HG02885 (cell line): ENCODE measurements at regions not wholly inside any gene's neighbourhood (a gene's known extent, or its start where the extent isn't known, plus 50 kb on each side); places are given as distances from the start of the nearest gene placed in this dataset.

Source experiments
- ATAC-seq: cut with Tn5 transposase; IDR thresholded peaks from one replicate; pipeline ENCODE4 v1.9.1; 2021; ENCODE audit warnings: mild to moderate bottlenecking; ENCODE audit not compliant: unreplicated experiment, poor library complexity

DNA sequence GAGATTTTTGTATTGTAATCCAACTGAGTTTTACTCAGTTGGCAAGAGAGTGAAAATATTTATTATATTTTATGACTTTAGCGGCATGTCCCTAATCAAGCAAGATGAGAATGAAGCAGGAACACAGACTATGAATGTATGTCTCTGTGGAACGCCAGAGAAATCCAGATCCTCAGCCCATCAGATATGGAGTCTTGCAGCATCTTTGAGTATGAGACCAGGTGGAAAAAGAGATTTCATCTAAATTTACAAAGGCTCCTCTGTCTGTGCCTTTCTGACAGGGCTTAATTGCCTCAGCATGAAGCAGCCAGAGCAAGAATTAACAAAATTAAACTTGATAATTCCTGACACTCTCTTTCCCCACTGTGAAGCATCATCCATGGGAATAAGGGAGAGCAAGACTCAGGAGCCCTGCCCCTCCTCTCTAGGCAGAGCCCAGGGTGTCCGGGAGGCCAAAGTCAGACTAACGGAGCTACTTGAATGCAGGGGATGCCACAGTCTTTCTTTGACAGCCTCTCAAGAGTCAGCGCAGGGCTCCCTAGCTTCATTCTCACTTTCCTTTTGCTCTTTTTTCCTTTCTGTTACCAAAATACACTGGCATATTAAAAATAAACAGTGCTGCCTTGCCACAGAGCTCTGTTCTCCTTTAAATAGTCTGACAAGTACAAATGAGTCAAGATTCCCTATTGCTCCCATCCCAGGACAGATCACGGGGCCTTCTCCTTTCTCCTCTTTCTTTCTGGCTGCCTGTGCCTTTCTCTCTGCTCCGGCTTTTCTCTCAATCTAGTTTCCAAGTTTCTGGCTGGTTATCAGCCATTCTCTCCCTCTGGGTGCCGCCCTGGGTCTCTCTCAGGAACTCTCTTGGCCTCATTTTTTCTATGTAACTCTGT is 132.2 kb upstream of the INHBA start:
- no peak for ATAC-seq

DNA sequence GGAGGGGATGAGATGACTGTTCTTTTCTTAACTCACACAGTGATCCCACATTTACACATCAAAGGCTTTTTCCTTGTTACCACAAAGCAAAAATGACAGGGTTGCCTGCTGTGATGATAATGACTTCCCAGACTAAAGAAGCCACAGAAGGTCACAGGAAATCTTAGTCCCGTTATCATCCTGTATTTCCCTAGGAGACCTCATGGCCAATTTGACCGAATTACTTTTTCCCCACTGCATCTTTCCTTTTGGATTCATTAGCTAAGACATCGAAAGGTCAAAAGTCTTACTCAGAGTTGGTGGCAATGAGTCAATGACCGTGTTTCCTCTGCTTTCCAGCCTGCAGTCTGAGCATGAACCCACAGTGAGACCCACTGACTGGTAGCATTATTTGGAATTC is 130.1 kb upstream of the INHBA start:
- no peak for ATAC-seq

DNA sequence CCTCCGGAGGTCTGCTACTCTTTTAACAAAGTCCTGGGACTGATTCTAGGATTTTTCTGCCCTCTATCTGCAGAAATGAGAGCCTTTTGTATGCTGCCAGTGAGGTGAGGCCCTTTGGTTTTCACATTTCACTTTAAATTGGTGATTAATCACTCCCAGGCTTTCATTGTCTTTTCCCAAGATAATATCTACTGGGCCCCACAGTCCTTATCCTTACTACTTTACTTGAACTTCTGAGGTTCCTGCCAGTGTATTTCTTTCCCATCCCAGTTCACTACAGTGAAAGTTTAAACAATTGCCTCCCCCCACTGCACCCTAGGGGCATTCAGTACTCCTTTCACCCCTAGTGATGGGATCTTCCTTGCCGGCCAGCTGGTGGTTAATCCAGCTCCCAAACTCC is 127.4 kb upstream of the INHBA start:
- no peak for ATAC-seq

GRCh38 chr7:41828911-41829310 is 126.0 kb upstream of the INHBA start:
- ATAC-seq = no peak

- ATAC-seq = no peak
Measured at GRCh38 chr7:41826641-41827040, 123.8 kb upstream of the INHBA start.

- ATAC-seq = no peak
Measured at GRCh38 chr7:41825927-41826480, 123.1 kb upstream of the INHBA start.

GRCh38 chr7:41824284-41824683 is 121.4 kb upstream of the INHBA start:
- ATAC-seq = no peak

DNA sequence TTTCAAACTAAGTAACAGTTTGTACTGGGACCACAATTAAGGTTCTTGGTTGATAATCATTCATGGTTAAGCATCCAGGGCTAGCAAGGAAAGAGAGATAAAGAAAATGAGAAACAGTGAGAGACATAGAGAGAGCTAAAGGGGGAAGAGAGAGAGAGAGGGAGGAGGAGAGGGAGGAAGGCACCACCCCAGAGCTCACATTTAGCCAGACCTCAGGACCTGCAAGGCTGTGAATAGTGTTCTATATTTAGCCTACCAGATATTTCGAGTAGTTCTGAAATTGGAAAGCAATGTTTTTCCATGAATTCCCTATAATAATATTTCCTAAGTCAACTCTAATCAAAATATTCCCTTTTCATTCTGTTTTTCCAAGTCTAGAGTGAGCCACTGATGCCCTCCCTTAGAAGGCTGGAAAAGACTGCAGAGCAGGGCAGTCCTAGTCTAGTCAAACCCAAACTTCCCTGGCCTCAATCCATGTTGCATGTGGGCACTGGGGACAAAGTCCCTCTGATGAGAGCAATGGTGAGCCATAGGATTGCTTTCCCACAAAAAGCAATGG is 119.4 kb upstream of the INHBA start:
- no peak for ATAC-seq

DNA sequence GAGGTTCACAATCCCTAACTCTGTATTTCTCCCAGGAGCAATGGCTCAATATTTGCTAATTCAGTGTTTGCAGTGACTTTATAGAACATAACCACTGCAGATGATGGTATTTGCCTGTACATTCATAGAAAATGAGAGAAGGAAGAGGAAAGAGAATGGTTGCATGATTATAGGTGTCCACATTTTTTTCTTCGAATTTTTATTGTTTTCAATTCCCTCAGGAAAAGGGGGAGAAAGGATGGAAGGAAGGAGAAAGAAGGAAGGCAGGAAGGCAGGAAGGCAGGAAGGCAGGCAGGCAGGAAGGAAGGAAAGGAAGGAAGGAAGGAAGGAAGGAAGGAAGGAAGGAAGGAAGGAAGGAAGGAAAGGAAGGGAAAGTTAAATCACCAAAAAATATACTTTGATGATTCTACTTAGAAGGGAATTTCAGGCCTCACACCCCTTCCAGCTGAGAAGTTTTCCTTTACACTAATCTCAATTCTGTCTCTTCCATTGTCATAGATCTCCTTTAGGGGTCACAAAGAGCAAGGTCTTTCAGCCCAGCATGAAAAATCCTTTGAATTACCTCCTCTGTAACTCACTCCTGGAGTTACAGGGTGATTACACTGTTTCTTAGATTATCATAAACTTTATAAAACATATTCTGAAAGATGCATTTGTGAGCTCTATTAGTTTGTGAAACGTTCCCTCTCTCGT is 118.8 kb upstream of the INHBA start:
- ATAC-seq = no peak

GRCh38 chr7:41820111-41820671 is 117.3 kb upstream of the INHBA start:
- no peak for ATAC-seq

- no peak for ATAC-seq
Measured at GRCh38 chr7:41819645-41820044, 116.8 kb upstream of the INHBA start.

- ATAC-seq = no peak
Measured at GRCh38 chr7:41818765-41819398, 116.0 kb upstream of the INHBA start.

DNA sequence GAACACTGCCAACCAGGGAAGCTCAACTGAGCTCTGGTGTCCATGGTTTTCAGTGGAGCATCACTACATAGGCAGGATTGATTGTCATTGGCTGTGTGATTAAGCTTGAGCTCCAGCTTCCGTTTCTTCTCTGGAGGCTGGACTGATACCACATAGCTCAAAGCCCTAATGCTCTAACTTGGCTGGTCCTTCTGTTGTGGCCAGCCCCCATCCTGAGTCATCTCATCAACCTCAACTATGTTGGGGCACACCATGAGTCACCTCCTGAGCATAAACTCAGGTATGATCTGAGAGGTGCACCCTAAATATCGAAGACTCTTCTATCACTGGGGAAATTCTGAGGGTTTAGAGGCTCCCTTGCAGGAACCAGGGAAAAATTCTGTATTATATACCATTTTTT is 114.5 kb upstream of the INHBA start:
- ATAC-seq = peak; percentile 83

DNA sequence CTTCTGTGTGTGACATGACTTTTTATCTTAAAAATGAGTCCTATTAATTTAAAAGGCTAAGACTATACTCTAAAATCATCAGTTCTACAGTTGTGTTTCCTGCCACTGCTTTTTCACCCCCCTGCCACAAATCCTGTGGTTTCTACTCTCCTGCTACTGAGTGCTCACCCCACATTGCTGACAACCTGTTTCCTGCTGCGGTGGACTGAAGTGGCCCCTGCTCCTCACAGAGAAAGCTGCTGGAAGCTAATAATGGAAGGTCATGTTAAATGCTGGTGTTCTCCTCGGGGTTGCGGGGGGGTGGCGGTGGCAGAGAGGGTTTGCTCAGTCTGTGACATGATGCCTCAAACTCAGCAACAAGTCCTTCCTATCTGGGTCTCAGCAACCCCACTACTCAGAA is 113.2 kb upstream of the INHBA start:
- peak; percentile 61 for ATAC-seq

DNA sequence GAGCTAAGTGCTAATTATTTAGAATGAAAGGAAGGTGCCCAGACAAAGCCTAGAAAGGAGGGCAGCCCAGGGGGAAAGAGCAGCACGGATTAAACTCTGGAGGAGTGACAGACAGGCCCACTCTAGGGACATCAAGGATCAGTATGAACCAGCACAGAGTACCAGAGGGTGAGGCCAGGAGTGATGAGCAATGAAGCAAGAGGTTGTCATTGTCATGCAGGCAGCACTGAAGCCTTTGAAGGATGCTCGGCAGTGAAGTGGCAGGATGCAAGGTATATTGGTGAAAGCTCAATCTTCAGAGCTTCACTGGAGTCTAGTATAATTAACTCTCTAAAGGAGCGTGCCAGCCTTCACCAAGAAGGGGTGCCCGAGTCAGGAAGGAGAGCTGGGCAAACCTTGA is 112.0 kb upstream of the INHBA start:
- ATAC-seq = no peak

DNA sequence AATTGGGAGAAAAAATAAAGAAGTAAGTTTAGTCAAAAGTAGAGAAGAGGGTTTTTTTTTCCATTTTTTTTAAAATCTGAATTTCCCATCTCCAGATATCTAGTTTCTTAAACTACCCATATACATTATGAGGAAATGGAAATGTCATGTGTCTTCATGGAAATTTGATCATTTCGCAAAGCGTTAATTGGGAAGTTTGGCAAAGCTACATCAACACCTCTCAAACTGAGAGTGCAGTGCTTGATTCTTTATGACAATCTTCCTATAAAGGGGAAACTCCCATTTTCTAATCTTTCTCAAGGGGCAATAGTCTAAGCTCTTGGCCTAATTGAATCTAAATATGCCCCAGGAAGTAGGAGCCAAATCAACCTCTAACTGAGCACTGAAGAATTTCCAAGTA is 110.4 kb upstream of the INHBA start:
- ATAC-seq = no peak

DNA sequence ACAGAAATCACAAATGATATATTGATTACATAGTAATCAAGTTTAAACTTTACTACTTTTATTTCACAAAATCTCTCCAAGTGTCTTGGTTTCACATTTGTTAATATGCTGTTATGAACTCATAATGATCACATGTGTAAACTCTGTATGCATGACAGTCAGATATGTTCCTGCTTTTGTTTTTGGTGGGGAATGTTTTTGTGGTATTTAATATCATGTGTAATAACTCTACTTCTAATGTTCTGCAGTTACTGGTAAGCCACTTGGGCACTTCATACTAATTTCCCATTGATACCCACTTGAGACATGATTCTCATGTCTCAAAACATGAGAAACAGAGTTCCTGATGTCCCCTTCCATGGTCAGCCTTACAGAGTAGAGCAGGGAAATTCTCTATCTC is 109.1 kb upstream of the INHBA start:
- no peak for ATAC-seq

DNA sequence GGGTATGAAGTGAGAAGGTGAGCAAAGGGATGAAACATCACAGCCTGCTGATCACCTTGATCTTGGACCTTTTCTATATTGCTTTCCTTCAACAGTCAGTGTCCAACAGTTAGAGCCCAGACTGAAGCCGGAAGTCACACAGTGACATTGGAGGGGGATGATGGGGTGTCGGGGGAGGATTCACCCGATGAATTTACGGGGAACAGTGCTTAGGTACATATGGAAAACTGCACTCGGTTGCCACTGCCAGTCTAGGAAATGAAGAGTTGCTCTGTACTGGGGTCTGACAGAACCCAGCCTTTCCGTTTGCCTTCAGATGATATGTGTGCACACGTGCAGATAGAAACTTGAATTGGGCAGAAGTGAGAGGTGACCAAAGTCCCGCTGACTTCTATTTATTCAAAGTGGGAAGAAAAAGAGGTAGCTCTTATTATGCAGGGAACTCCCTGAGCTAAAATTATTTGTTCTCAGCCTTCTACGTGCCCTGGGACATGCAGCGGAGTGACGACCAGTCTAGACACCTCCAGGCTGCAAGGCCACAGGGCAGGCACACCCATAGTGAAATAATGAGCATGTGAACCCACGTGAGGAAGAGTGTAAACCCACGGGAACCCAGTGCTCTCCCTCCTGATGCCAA is 107.2 kb upstream of the INHBA start:
- ATAC-seq = peak; percentile 95

- no peak for ATAC-seq
Measured at GRCh38 chr7:41809529-41809939, 106.6 kb upstream of the INHBA start.

- ATAC-seq = no peak
Measured at GRCh38 chr7:41809116-41809515, 106.2 kb upstream of the INHBA start.
